HUDEP-2 (cell line): ENCODE measurements at regions not wholly inside any gene's neighbourhood (a gene's known extent, or its start where the extent isn't known, plus 50 kb on each side); places are given as distances from the start of the nearest gene placed in this dataset.

ENCODE experiments used
- DNase-seq, 76 experiments: peaks; one replicate each; lab custom pipeline; 2025; ENCODE audit not compliant: unreplicated experiment in 76 of 76; lab: John Stamatoyannopoulos, UW

GRCh38 chr10:90171014-90171722 lies 469.8 kb downstream of the KIF20B start:
- no peak for DNase-seq

GRCh38 chr10:90174531-90174930 lies 473.1 kb downstream of the KIF20B start:
- no peak for DNase-seq

GRCh38 chr10:90175161-90175681 lies 473.8 kb downstream of the KIF20B start:
- no peak for DNase-seq

- DNase-seq: no peak
These were observed 478.5 kb downstream of the KIF20B start for GRCh38 chr10:90179696-90180407.

- DNase-seq: peak in 4 of 76 experiments; percentile 1 to 5 (median 4)
These were observed 479.7 kb downstream of the KIF20B start for GRCh38 chr10:90180886-90181691.

GRCh38 chr10:90192825-90193224 lies 491.4 kb downstream of the KIF20B start:
- DNase-seq: no peak

GRCh38 chr10:90193240-90193985 lies 492.0 kb downstream of the KIF20B start:
- no peak for DNase-seq

GRCh38 chr10:90195288-90195840 lies 494.0 kb downstream of the KIF20B start:
- DNase-seq: no peak

GRCh38 chr10:90197766-90198165 lies 496.4 kb downstream of the KIF20B start:
- DNase-seq: no peak

GRCh38 chr10:90199093-90199492 lies 497.7 kb downstream of the KIF20B start:
- DNase-seq: no peak

GRCh38 chr10:90199513-90199912 lies 498.1 kb downstream of the KIF20B start:
- DNase-seq: no peak

- no peak for DNase-seq
These were observed 503.0 kb downstream of the KIF20B start for GRCh38 chr10:90204131-90204955.

- no peak for DNase-seq
These were observed 503.5 kb downstream of the KIF20B start for GRCh38 chr10:90204956-90205314.

- no peak for DNase-seq
These were observed 503.9 kb downstream of the KIF20B start for GRCh38 chr10:90205340-90205739.

GRCh38 chr10:90213346-90213745 lies 512.0 kb downstream of the KIF20B start:
- no peak for DNase-seq

- no peak for DNase-seq
These were observed 517.5 kb downstream of the KIF20B start for GRCh38 chr10:90218846-90219245.

- no peak for DNase-seq
These were observed 521.0 kb downstream of the KIF20B start for GRCh38 chr10:90222372-90222771.

GRCh38 chr10:90222939-90223338 lies 521.5 kb downstream of the KIF20B start:
- no peak for DNase-seq

- no peak for DNase-seq
These were observed 523.6 kb downstream of the KIF20B start for GRCh38 chr10:90224791-90225566.
